Fibroblast of lung (primary cell): ENCODE measurements at regions not wholly inside any gene's neighbourhood (a gene's known extent, or its start where the extent isn't known, plus 50 kb on each side); places are given as distances from the start of the nearest gene placed in this dataset.
A peak's percentile ranks its signal among the peaks of the same experiment; 100 is the strongest.

Experiments
- DNase-seq, 2 donors: peaks; one replicate each; pipeline versions ENCODE4 v3.0.0 to v3.0.0-alpha.2; 2010; ENCODE audit warnings: low read depth in 2 of 2
- H2AFZ ChIP-seq: 2 replicates; pipeline ENCODE4 v1.5.1; 2012; ENCODE audit warnings: low read length, control low read depth, inconsistent platforms
- H3K27ac ChIP-seq: 2 replicates; pipeline ENCODE4 v1.5.1; 2011; ENCODE audit warnings: low read length, control low read depth; ENCODE audit not compliant: insufficient read depth
- H3K27me3 ChIP-seq: 2 replicates; pipeline ENCODE4 v1.5.1; 2011; ENCODE audit warnings: mild to moderate bottlenecking, low read length; ENCODE audit not compliant: control insufficient read depth, insufficient read depth
- H3K36me3 ChIP-seq: 2 replicates; pipeline ENCODE4 v1.5.1; 2011; ENCODE audit warnings: low read length; ENCODE audit not compliant: control insufficient read depth, insufficient read depth
- H3K4me1 ChIP-seq: 2 replicates; pipeline ENCODE4 v1.5.1; 2011; ENCODE audit warnings: low read length; ENCODE audit not compliant: control insufficient read depth, insufficient read depth; ENCODE audit errors: extremely low read depth
- H3K4me2 ChIP-seq: 2 replicates; pipeline ENCODE4 v1.5.1; 2011; ENCODE audit warnings: low read length, control low read depth; ENCODE audit not compliant: insufficient read depth; ENCODE audit errors: extremely low read depth
- H3K4me3 ChIP-seq, 4 experiments: fragments of 200-600 bp in 1 of 4; sonication (generic) in 1 of 4; replicated peaks in 1 of 4; 2 replicates each; pipeline ENCODE4 v1.5.1; 2011 to 2016; ENCODE audit warnings: low read length in 4 of 4, low read depth in 3 of 4, mild to moderate bottlenecking in 3 of 4, control low read depth in 2 of 4, inconsistent platforms in 1 of 4, mixed read lengths in 1 of 4; ENCODE audit not compliant: insufficient read depth in 1 of 4; ENCODE audit errors: control extremely low read depth in 1 of 4
- H3K79me2 ChIP-seq: 2 replicates; pipeline ENCODE4 v1.5.1; 2012; ENCODE audit warnings: mild to moderate bottlenecking, low read length, inconsistent platforms; ENCODE audit not compliant: control insufficient read depth, insufficient read depth
- H3K9ac ChIP-seq: 2 replicates; pipeline ENCODE4 v1.5.1; 2011; ENCODE audit warnings: mild to moderate bottlenecking, low read length, control low read depth; ENCODE audit not compliant: insufficient read depth
- H3K9me3 ChIP-seq: 2 replicates; pipeline ENCODE4 v1.5.1; 2012; ENCODE audit warnings: low read depth, low read length; ENCODE audit not compliant: control insufficient read depth, insufficient read depth
- H4K20me1 ChIP-seq: 2 replicates; pipeline ENCODE4 v1.5.1; 2011; ENCODE audit warnings: low read length; ENCODE audit not compliant: control insufficient read depth, insufficient read depth; ENCODE audit errors: extremely low read depth
- CTCF ChIP-seq, 2 donors: IDR thresholded peaks in 1 of 2; conservative IDR thresholded peaks in 1 of 2; 1 replicate in 1 of 2; 2 replicates in 1 of 2; pipeline ENCODE4 v1.5.1; 2011 to 2012; ENCODE audit warnings: low read length in 2 of 2, control low read depth in 1 of 2, inconsistent platforms in 1 of 2, low read depth in 1 of 2, mild to moderate bottlenecking in 1 of 2
- EZH2 ChIP-seq: IDR thresholded peaks from 2 replicates; pipeline ENCODE4 v1.5.1; 2012; ENCODE audit warnings: low read length, control low read depth, mild to moderate bottlenecking; ENCODE audit errors: missing control alignments

- Histone ChIP-seq H3K27me3 (no peaks in the 10 kb centered on the region), H3K4me3 (no peak overlapping the region), H2AFZ (no peak overlapping the region), H3K79me2 (no peaks in the 10 kb centered on the region), H3K27ac (no peak overlapping the region), H3K9me3 (no peaks in the 10 kb centered on the region), H3K9ac (no peak overlapping the region), H3K4me2 (no peak overlapping the region), H3K36me3 (no peaks in the 10 kb centered on the region), H4K20me1 (no peaks in the 10 kb centered on the region), H3K4me1 (no peaks in the 10 kb centered on the region)
- TF ChIP-seq EZH2 (no peak), CTCF (conservative IDR thresholded peaks at IDR 0.05 in 1 of 2, IDR thresholded peaks at IDR 0.05 in 1 of 2; ENCODE audit: low read depth in 1 of 2, low read length in 2 of 2) (no peak)
- DNase-seq: no peak
Observed at GRCh38 chr7:117950601-117951260, 77.5 kb upstream of the CTTNBP2 start.

GRCh38 chr7:117951285-117951684 lies 78.0 kb upstream of the CTTNBP2 start:
- DNase-seq: peak in 1 of 2 donors; percentile 11
- no peaks in the 10 kb centered on the region for H3K9me3 ChIP-seq

GRCh38 chr7:117951691-117952280 lies 78.5 kb upstream of the CTTNBP2 start:
- H3K9ac ChIP-seq: no peak overlapping the region
- no peaks in the 10 kb centered on the region for H3K79me2 ChIP-seq
- H4K20me1 ChIP-seq: no peaks in the 10 kb centered on the region
- H3K27me3 ChIP-seq: no peaks in the 10 kb centered on the region
- no peaks in the 10 kb centered on the region for H3K9me3 ChIP-seq
- no peaks in the 10 kb centered on the region for H3K4me1 ChIP-seq
- H3K27ac ChIP-seq: no peak overlapping the region
- no peaks in the 10 kb centered on the region for H3K36me3 ChIP-seq
- no peak overlapping the region for H3K4me3 ChIP-seq
- no peak for DNase-seq
- H2AFZ ChIP-seq: no peak overlapping the region
- no peak overlapping the region for H3K4me2 ChIP-seq
- no peak for TF ChIP-seq CTCF (conservative IDR thresholded peaks at IDR 0.05 in 1 of 2, IDR thresholded peaks at IDR 0.05 in 1 of 2; ENCODE audit: low read depth in 1 of 2, low read length in 2 of 2)
- no peak for TF ChIP-seq EZH2

More at GRCh38 chr7:117951285-117951684, 78.0 kb upstream of the CTTNBP2 start:
- H2AFZ ChIP-seq: no peak overlapping the region
- H3K27me3 ChIP-seq: no peaks in the 10 kb centered on the region
- H3K4me1 ChIP-seq: no peaks in the 10 kb centered on the region
- H3K4me2 ChIP-seq: no peak overlapping the region
- TF ChIP-seq EZH2: no peak
- TF ChIP-seq CTCF (conservative IDR thresholded peaks at IDR 0.05 in 1 of 2, IDR thresholded peaks at IDR 0.05 in 1 of 2; ENCODE audit: low read depth in 1 of 2, low read length in 2 of 2): no peak
- no peak overlapping the region for H3K4me3 ChIP-seq
- H3K36me3 ChIP-seq: no peaks in the 10 kb centered on the region
- no peak overlapping the region for H3K27ac ChIP-seq
- no peaks in the 10 kb centered on the region for H4K20me1 ChIP-seq
- H3K79me2 ChIP-seq: no peaks in the 10 kb centered on the region
- no peak overlapping the region for H3K9ac ChIP-seq
